GM18909 (cell line): ENCODE measurements at regions not wholly inside any gene's neighbourhood (a gene's known extent, or its start where the extent isn't known, plus 50 kb on each side); places are given as distances from the start of the nearest gene placed in this dataset.

Source experiments
- ATAC-seq: cut with Tn5 transposase; IDR thresholded peaks from one replicate; pipeline ENCODE4 v1.9.1; 2021; ENCODE audit warnings: mild to moderate bottlenecking; ENCODE audit not compliant: unreplicated experiment, poor library complexity

DNA sequence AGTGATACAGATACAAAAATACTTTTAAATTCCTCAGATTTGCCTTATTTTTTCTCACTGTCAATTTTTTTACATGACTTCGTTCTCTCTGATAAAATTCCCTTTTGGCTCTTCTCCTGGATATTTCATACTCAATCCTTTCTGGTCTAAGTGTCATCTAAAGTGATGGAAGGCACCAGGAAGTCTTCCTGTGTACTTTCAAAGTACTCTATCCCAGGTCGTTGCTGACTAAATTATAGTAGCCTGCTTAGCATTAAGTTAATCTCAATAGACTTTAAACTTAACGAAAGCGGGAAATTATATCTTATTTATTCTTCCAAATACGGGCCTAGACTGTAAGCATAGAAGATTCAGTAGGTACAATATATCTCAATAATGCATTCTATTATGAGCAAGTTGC, 67.8 kb downstream of the CASP12 start:
- ATAC-seq, result no peak

DNA sequence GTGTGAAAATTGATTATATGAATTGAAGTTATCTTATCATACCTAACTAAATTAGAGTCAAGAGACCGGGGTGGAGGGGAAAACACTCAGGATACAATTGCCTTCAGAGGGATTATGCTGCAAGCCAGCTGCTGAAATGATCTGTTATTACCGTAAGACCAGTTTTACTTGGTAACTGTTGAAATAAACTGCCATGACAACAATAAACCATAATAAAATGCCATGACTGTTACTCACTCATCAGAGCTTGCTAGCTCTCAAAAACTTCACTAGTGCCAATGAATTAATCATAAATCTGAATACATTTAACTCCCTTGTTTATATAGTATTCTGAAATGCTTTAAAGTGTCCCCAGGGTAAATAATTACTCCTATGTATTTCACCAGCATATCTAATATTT, 68.2 kb downstream of the CASP12 start:
- ATAC-seq, result no peak

DNA sequence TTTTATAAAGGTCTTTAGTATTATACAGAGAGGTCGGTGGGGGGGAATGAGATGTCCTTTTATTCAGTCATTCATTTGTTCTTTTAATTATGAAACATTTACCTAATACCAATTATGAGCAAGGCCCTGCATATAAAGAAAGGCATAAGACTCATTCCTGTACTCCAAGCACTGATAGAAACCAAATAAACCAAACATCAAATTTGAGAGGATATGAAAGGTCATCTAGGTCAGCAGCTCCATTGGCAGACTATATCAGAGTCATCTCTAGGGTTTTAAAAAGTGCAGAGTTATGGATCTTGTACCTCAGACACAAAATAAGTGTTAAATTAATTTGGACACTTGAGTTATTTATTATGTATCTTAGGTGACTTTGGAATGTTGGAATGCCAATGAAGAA, 71.5 kb downstream of the CASP12 start:
- no peak for ATAC-seq

DNA sequence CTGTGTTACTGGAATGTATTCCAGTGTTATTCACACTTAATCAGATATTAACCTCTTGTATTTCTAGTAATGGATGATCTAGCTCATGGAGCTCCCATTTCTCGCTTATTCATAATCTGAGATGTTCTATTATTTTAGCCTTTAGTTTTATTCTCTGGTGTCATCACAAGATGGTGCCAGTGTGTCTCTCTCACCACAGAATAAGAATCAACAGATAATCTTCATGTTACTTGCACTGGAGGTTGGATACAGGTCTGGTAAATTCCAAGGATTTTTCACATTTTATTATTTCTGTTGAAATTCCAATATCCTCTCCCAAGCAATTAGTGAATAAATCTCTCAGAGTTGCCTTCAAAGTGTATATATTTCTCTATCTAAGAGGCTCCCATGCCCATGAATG, 74.6 kb downstream of the CASP12 start:
- no peak for ATAC-seq

DNA sequence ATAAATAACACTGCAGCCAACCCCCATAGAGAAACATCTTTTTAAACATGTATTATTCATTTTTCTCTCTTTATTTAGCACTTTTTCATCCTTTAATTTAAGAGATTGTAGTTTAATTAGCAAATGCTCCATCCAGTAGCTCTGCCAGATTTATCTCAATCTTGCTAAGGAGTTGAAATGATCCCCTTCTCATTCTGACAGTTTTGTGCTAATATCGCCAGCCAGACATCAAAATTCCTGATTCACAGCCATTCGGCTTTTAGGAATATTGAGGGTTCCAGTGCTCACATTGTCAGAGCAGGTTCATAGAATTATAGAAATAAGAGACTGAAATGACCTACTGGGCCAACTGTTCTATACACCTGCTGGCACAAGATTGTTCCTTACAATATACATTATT, 77.8 kb downstream of the CASP12 start:
- ATAC-seq, result no peak

DNA sequence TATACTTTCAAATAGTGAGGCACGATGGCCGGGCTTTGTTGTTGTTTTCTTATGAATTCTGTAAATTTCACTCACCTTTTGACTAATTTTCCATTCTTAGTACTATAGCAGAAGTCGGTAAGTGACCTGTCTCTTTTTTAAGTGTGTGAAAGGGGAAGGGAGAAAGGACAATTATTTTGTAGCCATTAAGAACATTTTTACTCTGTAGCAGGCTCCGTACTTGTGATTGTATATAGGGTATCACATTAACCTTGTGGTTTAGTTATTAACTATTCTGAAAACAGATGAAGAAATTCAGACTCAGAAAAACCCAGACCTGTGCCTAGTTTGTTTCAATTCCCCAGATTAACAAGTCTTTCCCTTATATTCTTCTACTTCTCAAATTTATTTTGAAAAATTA, 78.7 kb downstream of the CASP12 start:
- ATAC-seq, result peak; percentile 73

DNA sequence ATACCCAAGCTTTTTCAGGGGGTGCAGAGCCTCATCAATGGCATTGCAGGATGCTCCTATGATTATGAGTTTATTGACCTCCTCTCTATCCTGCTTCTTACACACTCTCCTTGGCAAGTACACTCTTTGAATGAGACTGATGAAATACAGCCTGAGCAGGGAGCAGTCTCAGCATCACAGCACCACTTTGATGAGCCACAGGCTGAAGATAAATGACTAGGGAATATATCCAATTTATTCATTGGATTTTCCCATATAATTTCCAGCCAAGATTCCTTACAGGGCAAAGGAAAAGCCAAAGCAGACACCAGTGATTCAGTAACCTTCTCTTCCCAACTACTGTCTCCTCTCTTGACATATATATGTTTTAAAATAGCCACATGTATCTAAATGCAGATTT, 79.2 kb downstream of the CASP12 start:
- no peak for ATAC-seq

DNA sequence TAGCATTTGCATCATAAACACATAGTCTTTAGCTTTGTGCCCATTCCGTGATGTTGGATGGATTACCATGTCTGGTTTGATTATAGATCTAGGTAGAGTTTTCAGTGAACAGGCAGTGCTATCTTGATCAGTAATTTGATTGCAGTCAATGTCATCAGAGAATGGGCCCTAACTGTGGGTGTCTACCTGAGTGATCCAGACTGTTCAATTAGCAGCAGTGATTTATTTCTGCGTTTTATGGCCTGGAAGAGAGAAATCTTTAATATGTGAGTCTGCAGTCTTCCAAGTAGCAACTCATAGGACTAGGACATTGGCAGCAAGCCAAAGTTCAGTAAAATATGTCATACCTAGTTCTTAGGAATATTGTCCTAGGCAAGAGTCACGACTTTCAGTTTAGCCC, 80.3 kb downstream of the CASP12 start:
- ATAC-seq, result no peak

DNA sequence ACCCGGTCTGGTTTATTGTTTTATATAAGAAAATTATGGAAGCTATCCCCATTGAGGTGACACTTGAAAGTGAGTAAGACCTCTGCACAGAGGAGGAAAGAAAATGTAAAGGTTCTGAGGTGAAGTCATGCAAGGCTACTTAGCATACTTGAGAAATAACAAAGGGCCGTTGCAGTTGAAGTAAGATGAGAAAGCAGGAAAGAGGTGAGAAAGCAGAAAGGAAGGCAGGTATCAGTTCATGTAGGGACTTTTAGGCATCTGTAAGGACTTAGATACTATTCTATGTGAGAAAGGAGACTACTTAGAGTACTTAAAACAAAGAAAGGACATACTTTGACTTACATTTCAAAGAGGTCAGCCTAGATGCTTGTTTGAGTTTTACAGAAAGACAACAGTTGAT, 84.7 kb downstream of the CASP12 start:
- no peak for ATAC-seq

DNA sequence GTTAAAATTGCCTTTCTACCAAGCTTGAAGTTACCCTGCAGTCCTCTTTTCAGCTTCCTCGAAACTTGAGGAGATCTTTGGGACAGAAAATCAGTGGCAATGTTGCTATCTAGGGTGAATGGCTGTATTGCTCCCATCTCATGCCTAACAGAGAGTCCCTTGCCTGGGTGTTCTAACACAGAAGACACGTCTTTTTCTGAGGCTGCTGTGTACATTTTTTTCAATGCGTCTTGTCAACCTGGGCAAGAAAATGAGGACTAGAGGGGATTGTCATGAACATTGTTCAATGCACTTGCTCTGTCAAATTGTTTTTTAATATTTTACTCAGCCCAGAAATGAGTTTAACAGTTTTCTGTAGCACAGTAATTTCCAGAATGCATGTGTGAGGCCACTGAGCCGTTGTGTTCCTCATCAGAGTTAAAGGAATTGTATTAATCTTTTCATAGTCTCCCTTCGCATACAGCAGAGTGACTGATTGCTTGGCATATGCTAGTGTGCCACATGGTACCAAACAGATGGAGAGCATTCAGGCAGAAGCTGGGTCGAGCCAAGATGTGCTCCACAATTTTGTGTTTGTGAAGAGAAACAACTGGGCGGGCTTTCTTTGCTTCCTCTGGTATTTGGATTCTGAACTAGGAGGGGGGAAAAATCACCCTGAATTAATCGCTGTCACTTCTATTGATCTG, 86.0 kb downstream of the CASP12 start:
- no peak for ATAC-seq

DNA sequence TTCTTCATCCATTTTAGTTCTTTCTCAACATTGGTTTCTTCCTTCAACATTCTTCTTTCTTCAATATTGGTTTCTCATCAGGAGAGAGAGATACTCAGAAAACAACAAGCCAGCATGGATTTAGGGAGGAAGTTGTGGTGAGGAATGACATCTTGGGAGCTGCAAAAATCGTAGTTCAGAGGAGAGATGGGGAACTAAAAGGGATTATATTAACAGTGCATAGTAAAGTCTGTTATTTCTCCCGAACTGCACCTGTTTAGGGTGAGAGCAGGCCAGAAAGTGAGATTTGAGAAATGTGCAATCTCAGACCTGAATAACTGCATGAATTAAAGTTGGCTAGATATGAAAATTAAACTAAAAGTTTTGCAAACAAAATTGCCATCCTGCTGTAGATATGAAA, 94.5 kb downstream of the CASP12 start:
- no peak for ATAC-seq

DNA sequence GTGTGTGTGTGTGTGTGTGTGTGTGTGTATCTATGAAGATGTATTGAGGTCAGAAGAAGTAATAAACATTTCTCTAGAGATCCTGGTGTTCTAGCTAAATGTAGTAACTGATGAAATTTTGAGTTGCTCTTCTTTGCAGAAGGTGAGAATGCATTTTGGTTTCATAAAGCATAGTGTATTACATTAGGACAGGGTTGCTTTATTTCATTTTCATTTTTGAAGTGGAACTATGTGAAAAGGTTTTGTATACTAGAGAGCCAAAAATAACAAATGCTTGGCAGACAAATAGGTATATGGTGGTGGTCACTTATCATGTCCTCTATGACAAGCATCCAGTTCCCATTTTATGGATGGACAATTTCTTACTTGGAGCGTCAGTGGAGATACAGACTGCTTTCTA, 99.0 kb downstream of the CASP12 start:
- peak; percentile 88 for ATAC-seq

DNA sequence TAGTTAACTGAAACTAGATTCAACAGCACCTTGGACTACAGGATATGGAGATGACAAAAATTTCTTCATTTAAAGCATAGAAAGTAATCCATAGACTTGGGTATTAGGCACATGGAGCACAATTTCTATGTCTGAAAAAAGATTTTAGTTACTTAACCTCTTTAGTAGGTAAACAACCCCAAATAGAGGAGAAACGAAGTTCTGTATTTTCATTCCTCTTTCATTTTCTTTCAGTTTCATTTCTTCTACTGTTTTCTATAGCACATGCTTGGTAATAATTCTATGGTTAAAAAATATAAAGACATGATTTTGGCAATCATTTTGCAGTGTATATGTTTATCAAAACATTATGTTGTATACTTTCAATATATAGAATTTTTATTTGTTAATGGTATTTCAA, 99.5 kb downstream of the CASP12 start:
- peak; percentile 66 for ATAC-seq

DNA sequence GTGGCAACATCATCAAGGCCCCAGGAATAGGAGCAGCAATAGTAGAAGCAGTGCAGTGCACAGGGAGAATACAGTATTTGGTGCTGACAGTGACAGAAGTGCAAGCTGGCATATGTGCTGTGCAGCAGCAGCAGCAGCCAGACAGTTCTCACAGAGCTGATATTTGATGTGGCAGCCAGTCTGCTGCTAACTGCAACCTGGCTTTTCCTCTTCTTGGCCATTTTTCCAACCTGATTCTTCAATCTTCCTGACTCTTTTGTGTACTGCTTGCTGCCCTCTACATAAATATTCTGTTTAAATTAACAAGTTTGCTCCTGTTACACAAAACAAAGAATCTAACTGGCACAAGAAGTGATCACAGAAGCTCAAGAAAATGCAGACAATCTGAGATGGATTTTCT, 102.0 kb downstream of the CASP12 start:
- no peak for ATAC-seq

DNA sequence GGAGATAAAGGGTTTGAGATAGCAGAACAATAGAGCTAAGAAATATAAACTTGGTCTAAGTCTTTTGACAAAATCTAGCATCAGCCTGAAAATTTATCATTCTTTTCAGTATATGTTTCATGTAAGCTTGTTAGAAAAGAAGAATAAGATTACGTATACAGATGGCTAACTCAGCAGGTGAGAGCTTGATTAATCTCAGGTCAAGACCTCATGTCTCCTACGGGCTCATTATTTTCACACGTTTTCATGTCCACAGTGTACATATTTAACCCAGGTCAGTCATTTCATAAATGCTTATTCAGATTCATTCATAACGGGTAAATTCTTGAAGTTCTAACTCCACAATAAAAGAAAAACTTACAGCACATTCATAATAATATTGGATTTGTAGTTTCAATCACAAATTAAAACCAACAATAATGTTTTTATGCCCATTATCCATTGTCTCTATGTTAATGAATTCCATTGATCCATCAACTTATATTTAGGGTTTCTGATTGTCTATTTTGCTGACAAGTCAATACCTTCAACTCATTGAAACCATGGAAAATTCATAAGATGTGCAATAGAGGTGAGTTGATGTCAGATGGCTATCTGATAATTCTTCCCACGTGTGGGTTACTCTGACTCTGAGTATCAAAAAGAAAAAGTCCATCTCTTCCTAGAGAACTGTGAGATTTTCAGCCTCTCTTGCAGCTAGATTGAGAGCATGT, 102.6 kb downstream of the CASP12 start:
- no peak for ATAC-seq

DNA sequence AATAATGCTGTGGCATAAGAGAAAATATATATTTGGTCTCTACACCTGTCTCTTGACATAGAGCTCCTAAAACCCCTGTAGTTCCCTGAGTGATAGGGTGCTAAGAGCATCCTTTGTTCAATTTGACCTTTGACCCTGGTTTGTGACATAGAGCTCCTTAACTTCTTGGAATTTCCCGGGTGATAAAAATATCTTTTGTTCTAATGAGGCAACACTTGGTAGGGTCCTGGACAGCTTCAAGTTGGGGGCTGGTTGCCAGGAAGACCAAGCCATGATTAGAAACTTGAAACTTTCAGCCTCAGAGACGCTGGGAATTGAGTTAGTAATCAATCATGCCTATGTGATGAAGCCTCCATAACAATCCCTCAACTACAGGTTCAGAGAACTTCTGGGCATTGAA, 105.4 kb downstream of the CASP12 start:
- ATAC-seq, result no peak

DNA sequence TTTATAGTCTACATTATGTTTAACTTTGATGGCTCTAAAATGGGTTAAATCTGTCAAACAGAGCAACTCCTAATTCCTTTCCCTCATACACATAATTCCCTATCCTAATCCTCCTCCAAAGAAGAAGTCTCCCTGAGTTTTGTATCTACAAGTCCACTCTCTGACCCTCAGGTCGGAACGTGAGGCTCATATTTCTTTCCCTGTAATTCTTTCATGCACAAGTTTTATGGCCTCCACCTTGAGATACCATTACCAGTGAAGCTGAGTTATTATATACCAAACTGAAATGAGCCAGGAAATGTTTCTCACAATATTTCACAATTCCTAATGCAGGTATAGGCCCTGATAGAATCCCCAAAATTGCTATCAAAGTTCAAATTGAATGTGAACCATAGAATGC, 106.4 kb downstream of the CASP12 start:
- no peak for ATAC-seq

DNA sequence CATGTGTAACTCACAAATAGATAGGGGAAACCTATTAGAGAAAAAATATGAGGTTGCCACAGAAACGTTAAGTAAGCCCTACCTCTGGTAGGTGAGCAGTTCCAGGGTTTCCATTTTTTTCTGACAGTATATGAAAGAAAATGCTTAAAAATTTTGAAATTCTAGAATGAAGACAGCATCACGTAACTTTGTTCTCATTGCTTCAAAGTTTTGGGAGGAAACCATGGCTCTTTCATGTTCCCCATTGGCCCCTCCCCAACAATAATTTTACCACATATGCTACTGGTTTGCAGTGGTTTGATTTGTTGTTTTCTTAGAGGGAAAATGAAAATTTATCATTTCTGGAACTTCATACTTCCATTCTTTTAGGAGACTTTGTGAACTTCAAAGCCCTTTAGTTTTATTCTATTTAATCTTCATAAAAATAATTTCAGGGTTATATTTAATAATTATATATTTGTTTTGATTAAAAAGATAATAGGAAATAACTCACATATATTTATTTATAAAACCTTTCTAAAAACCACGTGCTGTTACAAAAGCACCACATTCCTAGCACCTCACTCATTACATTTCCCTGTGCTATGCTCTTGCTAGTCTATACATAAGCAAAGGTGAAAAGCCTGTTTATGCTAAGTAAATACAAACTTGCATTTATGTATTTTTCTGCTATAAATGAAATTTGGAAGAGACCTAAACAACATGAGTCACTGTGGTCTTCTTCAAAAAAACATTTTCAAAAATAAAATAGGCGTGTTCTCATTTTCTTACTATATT, 113.4 kb downstream of the CASP12 start:
- no peak for ATAC-seq

DNA sequence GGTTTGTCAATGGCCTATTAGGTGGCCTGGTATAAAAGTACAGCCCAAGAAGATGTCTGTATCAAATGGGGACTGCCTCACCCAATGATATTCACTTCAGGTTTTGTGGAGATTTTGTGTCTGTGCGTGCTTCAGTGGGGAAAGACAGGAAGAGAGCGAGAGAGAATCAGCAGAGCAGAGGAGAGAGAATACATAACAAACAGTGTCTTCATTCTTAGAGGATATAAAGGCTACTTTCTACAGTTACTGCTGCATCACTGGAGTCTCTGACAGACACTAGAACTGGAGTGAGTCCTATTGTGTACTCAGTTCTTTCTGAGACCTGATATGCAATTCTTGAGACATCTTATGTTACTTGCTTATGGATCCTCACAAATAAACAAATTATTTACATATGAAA, 115.0 kb downstream of the CASP12 start:
- ATAC-seq, result no peak

DNA sequence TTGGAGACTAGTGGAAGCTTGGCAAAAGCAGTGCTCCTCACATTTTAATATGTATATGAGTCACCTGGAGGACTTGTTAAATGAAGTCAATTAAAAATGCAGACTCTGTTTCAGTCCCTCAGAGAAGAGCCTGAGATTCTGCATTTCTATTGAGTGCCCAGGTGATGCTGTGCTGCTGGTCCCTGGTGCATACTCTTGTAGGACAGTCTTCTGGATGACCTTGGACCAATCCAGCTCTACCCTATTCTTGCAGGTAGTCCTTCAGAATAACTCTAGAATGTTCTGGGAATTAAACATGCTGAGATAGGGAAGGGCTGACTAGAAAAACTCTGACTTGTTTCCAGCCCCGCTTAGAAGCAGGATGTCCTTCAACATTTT, 115.9 kb downstream of the CASP12 start:
- no peak for ATAC-seq

DNA sequence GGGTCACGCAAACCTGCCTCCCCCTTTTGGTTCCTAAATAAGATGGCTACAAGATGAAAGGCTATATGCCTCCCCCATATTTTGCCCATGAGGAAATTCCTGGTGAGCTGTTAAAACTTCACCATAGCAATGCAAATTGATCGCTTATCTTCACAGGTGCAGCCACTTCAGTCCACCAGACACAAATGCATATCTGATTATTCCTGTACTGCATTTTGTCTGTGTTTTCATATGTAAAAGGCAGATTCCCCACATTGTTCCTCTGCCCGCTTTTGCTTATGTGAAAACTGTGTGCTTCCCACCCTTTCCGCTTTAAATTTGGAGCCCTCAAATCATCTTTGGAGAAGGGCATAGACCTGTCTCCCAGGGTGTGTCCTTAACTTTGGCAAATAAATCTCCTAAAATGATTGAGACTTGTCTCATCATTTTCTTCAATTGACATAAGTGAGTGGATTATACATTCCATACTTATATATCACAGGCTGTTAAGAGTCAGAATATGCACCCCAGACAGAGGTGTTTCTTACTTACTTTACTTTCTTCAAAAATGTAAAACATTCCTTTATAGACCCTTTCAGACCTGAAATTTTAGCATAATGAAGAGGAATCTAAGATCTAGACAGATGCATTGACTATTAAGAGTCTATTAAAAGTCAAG, 116.4 kb downstream of the CASP12 start:
- ATAC-seq, result no peak
